Keratinocyte (primary cell): ENCODE measurements at regions not wholly inside any gene's neighbourhood (a gene's known extent, or its start where the extent isn't known, plus 50 kb on each side); places are given as distances from the start of the nearest gene placed in this dataset.

Source experiments
- CTCF ChIP-seq, 3 experiments: IDR thresholded peaks in 1 of 3; conservative IDR thresholded peaks in 1 of 3; optimal IDR thresholded peaks in 1 of 3; 2 replicates in 2 of 3; 3 replicates in 1 of 3; pipeline versions ENCODE3 to v1.5.1; 2011; ENCODE audit warnings: low read length in 3 of 3, mild to moderate bottlenecking in 3 of 3, moderate library complexity in 2 of 3, control low read depth in 1 of 3, inconsistent platforms in 1 of 3; ENCODE audit not compliant: insufficient read depth in 2 of 3; ENCODE audit errors: extremely low read depth in 1 of 3
- EZH2 ChIP-seq: IDR thresholded peaks from one replicate; pipeline ENCODE4 v1.6.1; 2012; ENCODE audit warnings: inconsistent platforms, mild to moderate bottlenecking, low read length, moderate library complexity

DNA sequence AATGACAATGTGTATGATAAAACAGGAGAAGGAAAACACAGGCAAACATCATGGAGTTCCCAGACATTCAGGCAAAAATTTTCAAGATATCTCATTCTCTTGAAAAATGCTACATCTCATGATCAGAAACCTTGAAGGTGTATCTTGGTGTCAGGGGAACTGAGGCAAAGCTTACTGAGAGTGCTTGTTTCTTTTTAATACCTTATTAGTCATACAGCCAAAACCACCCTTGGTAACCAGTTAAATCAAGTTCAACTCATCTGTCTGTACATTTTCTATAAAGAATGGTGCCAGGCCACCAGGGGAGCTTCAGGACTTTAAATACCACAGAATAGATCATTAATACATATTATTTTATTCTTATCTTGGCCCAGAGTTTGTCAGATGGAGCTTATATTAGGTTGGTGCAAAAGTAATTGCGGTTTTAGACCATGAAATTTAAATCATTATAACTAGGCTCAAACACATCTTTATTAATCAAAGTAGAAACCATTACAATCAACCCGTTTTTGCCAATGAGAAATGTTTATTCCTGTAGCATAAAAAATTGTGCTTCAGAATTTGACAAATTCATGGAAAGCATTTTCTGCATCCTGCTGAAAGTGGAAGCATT lies 1036.0 kb downstream of the AMY1C start:
- TF ChIP-seq CTCF (optimal IDR thresholded peaks at IDR 0.05 in 1 of 3, IDR thresholded peaks at IDR 0.05 in 1 of 3, conservative IDR thresholded peaks at IDR 0.05 in 1 of 3; ENCODE audit: extremely low read depth in 1 of 3, insufficient read depth in 2 of 3, low read length in 3 of 3) (no peak), EZH2 (no peak)
